Activated CD8-positive, alpha-beta memory T cell treated with anti-CD3 and anti-CD28 coated beads for 36 hours (primary cell): ENCODE measurements at regions not wholly inside any gene's neighbourhood (a gene's known extent, or its start where the extent isn't known, plus 50 kb on each side); places are given as distances from the start of the nearest gene placed in this dataset.

ENCODE experiments used
- CTCF ChIA-PET: fragments of 350-600 bp; sonication (Branson Sonifier 250); formaldehyde crosslinking; loops from one replicate; lab custom pipeline; 2021; ENCODE audit warnings: antibody characterized with exemption; lab: Charles Lee
- POLR2A ChIA-PET: fragments of 350-600 bp; sonication (Branson Sonifier 250); formaldehyde crosslinking; loops from one replicate; lab custom pipeline; 2021; ENCODE audit warnings: antibody characterized with exemption; lab: Charles Lee

DNA sequence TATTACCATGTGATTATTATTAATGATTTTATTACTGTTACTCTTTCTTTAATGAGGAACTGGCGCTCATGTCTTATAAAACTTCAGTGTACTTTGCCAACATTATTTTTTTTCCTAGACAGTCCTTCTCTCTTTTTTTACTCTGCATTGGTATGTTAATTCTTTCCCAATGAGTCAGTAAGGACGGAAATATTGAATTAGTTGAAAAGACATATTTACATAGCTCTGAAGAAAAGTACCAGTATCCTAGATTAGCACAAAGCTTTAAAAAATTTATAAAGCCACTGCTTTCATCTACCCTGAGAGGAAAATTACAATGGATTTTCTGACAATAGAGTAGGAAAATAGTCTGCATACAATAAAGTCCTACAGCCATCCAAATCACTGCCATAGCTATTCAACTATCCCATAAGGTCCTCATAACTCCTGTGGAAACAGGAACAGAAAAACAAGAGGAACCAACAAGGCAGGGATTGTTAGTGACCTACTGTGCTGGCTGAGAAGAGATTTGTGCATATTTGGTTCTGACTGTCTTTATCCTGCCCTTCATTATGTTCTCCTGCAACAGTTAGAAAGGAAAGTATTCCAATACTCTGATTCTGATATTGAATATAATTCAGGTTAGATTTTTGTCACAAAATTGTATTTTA lies 314.4 kb downstream of the AASDHPPT start:
- CTCF ChIA-PET: no interaction called here
- POLR2A ChIA-PET: no interaction called here

DNA sequence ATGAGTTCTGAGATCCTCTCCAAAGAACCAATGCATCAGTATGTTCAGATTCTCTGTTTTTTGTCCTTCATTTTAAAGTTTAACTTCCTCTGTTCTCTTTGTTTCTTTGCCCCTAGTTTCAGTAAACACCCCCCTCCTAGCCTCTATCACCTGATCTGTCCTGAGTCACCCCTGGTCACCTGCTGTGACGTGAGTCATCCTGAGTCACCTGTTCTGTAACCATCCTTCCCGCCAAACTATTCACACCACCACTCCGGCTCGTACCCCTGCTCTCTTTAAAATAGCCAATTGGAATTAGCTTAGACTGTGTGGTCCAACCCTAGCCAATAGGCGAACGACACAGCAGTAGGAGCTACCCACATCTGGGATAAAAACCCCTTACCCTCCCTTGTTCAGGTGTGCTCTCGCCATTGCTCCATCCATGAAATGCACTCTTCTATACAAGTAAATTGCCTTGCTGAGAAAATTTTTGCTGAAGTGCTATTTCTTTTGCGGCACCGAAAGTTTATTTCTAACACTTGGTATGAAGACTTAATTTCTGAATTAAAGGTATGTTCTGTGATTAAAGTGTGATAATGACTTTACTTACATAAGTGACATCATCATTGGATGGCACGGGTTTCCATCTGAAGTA lies 318.4 kb downstream of the AASDHPPT start:
- POLR2A ChIA-PET: no interaction called here
- CTCF ChIA-PET: no interaction called here

DNA sequence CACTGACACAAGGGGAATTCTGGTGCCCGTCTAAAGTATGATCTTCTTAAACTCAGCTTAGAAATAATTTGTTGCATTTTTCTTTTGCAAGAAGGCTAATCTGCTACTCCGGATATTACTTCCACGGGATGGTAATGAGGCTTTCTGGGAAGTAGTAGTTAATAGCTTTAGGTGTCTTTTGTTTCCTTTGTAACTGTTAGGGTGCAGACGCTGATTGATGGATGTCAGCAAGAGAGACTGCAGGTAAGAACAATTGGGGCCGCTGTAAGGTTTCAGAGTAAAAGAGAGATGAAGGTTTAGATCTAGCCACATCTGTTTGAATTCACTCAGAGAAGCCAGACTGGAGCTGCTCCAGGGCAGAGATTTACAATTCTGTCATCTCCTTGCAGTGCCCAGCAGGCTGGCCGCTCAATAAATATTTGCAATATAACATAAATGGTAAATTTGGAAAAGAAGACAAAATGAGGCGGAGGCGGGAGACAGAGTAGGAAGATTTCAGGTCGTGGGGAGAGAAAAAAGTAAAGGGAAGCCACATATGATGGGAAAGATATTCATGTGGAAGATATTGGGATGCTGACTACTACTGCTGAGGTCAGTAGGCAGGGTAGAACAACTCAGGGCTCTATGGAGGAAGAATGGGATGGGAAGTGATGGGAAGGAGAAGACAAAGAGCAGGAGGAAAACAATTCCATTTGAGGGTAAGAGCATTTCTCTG lies 320.5 kb downstream of the AASDHPPT start:
- CTCF ChIA-PET: interaction anchor here (0.6 kb wide), 1 partner anchor 37 kb away, joined by 3 read pairs; no protein-coding TSS in a partner anchor
- POLR2A ChIA-PET: no interaction called here

DNA sequence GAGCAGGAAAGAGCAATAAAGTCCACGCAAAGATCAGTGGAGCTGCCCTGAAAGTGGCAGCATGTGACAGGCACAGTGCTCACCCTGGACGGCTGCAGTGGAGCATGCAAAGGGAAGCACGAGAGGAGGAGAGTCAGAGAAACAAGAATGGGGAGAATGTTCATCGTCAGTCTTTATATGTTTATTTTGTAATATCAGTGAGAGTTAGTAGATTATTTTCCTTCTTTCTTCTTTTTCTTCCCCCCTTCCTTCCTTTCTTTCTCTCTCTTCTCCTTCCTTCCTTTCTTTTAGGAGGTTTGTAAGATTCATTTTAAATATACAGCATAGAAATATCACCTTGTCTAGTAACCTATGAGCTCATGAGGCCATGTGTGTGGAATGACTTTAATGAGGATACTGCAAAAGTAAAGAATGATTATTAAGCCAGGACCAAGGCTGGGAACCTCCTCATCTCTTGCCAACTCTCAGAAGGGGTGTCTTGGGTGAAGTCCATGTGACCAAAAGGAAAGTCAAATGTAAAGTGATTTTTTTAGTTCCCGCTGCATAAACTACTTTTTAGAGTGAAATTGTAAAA lies 321.1 kb downstream of the AASDHPPT start:
- POLR2A ChIA-PET: no interaction called here
- CTCF ChIA-PET: no interaction called here

DNA sequence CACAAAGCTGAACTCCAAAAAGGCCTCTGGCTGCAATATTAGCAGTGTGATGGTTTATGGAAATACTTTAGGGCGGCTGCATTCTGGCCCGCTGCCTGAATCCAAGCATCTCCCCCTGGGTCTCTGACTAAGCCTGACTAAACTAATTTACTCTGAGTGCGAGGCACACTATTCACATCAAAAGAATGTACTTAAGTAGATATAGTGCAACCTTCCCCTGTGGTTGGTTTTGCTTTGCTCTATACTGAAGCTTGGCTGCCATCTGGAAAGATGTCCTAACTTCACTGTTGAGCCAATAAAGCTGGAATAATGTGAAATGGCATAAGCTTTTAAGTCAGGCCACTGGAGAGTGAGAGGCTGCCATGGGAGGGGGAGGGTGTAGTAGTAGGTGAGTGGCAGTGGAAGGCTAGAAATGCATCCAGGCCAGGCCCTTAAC lies 321.6 kb downstream of the AASDHPPT start:
- POLR2A ChIA-PET: no interaction called here
- CTCF ChIA-PET: no interaction called here

DNA sequence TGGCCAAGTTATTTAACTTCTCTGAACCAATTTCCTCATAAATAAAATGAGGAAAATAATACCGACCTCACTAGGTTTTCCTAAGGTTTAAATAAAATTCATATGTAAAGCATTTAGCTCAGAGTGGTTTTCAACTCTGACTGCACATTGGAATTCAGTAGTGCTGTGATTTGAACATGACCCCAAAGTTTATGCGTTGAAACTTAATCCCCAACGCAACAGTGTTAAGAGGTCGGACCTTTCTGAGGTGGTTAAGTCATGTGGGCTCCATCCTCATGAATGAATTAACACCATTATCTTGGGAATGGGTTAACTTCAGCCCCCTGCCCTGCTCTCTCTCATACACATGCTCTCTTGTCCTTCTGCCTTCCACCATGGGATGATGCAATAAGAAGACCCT lies 322.2 kb downstream of the AASDHPPT start:
- POLR2A ChIA-PET: no interaction called here
- CTCF ChIA-PET: no interaction called here

DNA sequence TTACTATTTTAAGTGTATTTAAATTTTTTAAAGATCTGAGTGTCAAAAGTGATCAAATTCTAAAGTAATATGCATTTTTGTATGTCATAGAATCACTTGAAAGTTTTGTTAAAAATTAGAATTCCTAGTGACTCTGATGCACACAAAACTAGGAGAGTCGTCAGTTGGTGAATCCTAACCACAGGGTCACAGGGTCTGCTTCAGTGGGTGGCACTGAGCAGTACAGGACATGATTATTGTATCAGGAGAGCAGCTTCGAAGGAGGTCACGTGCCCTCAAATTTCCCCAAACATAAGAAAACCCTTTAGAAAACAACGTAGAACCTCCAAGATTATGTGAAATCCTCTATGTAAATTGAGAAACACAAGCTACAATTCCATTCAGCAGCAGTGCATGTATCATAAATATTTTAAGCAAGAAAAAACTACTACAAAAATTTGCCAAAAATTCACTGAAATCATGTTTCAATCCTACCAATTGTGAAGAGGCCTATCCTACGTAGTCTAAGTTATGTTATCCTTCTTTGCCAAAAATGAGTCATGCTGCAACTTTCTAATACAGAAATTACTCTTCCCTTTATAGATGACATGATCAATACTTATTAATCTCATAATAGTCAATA lies 323.6 kb downstream of the AASDHPPT start:
- CTCF ChIA-PET: no interaction called here
- POLR2A ChIA-PET: no interaction called here

DNA sequence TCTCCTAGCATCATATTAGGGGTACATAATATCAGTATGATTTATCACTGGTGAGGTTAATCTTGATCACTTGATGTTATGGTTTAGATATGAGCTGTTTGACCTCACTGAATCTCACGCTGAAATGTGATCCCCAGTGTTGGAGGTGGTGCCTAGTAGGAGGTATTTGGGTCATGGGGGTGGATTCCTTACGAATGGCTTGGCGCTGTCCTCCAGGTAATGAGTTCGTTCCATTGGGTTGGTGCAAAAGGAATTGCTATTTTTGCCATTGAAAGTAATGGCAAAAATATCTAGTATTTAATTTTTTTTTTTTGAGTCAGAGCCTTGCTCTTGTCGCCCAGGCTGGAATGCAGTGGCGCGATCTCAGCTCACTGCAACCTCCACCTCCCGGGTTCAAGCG lies 326.3 kb downstream of the AASDHPPT start:
- POLR2A ChIA-PET: no interaction called here
- CTCF ChIA-PET: no interaction called here

DNA sequence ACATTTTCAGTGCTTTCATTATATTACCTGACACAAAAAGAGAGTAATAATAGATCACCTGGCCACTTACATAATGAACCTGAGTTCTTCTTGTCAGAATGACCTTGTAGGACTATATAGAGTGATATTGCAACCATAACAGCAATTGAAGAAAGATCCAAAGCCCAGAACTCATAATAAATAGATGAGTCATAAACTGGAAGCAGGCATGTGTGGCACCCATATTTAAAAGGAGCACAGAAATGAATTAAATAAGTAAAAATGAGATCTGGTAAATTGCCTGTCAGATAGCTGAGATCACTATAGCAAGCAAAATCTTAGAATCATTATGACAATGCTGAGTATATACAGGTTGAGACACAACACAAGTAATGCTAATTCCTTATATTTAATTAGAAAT lies 331.8 kb downstream of the AASDHPPT start:
- POLR2A ChIA-PET: no interaction called here
- CTCF ChIA-PET: no interaction called here

DNA sequence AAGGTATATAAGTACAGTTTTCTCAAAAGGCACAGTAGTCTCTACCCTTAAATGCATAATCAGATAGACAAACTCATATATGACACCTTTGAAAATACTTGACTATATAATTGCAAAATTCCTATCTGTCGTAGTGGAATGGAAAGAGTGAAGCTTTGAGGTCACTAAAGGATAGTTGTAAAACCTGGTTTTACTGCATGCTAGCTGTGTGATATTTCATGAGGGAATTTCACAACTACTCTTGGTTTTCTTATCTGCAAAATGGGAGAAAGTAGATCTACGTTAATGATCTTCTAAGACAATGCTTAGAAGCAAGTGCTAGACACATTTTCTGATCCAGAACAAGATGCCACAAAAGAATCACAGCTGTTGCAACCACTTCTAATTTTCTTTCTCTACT lies 332.2 kb downstream of the AASDHPPT start:
- CTCF ChIA-PET: no interaction called here
- POLR2A ChIA-PET: no interaction called here

DNA sequence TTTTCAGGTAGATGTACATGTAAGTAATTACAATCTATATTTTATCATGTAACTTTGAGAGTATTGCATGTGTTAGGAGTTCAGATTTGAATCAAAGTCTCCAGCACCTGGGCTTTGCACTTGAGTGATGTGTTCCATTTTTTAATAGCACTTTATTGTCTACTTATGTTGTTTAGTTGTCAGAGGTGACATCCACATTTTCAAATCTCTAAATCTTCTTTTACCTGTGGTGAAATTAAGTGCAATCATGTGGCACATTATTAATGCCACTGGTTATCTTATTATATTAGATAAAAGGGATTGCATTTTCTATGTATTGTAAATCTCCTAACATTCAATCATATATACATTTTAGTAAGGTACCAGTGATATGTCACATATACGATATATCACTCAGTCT lies 333.4 kb downstream of the AASDHPPT start:
- ChIA-PET CTCF (no interaction called here), POLR2A (no interaction called here)

DNA sequence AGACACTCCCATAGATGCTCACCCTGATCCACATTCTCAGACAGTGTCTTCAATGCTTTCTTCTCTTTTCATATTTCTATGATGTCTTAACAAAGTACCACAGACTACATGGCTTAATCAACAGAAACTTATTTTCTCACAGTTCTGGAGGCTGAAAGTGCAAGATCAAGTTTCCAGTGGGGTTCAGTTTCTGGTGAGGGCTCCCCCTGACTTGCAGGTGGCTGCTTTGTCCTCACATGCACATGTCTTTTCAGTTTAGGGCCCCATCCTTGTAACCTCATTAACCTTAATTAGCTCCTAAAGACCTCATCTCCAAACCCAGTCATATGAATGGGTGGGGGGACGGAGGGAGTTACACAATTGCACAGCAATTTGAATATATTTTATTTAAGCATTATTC lies 335.8 kb downstream of the AASDHPPT start:
- POLR2A ChIA-PET: no interaction called here
- CTCF ChIA-PET: no interaction called here

DNA sequence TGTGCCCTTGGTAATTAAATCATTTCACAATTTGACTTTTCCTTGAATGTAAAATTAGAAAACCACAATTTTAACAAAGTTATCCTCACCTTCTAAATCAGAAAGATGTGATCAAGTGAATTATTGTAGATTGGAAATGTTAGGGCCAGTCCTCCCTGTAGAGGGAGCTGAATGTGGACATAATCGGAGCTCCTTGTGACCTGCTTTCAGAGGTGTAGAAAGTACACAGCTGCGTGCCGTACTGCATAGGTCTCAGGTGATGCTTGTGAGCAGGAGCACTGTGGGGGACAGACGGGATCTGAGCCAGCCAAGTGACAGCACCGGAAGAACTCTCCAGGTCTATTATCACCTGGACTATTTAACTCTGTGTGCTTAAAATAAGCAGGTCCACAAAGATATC lies 338.0 kb downstream of the AASDHPPT start:
- ChIA-PET CTCF (no interaction called here), POLR2A (no interaction called here)

DNA sequence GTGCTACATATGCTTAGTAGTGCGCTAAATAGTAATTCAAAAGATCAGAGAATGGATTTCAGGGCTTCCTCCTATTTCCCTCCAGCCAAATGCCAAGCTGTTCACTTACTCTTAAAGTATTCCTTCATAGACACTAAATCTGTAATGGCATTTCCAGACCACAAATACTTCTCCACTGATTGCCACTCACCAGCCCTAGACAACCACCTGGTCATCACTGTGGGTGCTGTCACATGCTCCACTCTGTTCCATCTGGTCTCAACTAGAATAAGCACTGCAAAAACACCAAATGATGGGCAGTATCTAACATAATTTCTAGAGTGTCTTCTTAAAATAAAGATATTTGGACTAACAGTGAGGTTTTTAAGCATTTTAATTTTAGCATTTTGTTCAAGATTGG lies 341.3 kb downstream of the AASDHPPT start:
- CTCF ChIA-PET: no interaction called here
- POLR2A ChIA-PET: no interaction called here

DNA sequence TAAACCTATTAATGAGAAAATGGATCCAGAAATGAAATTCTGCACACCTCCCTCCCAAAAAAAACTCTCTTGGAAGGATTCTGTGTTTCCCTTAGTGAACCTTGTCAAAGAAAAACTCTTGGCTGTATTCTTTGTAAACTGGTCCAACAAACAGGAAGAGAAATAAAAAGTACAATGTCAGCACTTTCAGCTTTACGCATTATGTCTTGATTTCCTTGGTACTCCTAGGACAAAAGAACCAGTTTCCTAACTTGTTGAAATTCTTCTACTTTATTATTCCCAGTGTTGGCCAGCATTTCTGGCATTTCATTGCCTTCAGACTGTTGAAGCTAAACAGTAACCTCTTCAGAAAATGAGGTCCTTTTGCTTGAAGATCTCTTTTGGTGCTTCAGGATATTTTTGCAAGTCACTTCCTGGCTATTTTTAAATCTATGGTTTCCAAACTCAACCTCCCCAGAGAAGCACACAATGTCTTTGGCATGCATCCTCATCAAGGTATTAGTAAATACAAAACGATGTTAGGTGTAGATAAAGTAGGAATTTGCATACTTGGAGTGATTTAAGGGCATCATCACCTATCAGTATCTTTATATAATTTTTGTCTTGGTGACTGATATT lies 342.7 kb downstream of the AASDHPPT start:
- POLR2A ChIA-PET: no interaction called here
- CTCF ChIA-PET: no interaction called here

DNA sequence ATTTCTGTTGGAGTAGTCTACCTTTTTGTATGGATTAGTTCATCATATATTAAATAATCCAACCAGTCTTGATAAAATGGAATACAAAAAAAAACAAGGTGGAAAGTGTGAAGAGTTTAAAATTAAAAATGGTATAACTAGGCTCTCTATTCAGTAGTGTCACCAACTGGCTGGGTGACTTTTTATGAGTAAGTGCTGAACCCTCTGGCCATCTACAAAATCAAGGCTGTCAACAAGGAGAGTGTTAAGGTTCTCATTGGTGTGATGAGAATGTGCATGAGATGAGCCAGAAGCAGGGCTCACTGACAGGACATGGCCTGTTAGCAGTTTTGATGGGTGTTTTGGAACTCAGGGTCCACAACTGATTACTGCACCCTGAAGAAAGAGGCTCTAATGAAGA lies 343.2 kb downstream of the AASDHPPT start:
- CTCF ChIA-PET: no interaction called here
- POLR2A ChIA-PET: no interaction called here

DNA sequence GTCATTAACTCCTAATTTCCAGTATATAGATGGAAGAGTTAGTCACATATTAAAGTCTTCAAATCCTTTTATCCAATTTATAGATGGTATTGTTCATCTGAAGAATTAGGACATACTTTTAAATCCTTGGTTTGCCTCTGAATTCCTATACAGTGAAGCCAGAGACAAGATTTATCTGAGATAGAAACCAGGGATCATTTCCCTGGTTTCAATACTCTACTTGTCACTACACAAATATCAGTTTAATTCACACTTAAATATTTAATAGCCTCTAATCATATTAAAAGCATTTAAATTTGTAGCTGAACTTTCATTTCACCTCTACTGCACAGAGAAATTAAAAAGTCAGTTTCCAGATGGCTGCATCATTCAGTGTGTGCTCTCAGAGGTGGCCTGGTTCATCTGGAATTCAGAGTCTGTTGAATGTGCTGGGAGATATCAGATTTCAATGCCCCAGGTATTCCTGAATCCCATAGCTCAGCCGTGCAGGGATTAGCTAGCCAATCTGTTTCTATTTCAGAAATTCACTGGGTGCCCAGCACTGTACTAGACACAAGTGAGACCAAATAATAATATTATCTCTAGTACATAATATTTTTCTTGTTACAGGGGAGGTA lies 344.3 kb downstream of the AASDHPPT start:
- ChIA-PET CTCF (no interaction called here), POLR2A (no interaction called here)

DNA sequence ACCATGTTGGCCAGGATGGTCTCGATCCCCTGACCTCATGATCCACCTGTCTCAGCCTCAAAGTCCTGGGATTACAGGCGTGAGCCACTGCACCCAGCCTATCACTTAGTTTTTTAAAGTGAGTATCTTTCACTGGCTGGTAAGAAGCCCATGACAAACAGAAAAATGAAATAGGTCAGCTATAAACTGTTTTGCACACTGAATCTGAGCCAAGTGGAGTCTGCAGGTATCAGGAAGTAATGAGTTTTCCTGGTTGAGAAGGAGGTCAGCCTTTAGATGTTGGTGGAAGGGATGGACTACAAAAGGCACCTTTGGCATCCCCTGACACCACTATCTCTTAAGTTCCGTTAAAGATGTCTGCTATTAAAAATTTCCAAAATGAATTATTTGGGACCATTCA lies 345.1 kb downstream of the AASDHPPT start:
- POLR2A ChIA-PET: no interaction called here
- CTCF ChIA-PET: no interaction called here

DNA sequence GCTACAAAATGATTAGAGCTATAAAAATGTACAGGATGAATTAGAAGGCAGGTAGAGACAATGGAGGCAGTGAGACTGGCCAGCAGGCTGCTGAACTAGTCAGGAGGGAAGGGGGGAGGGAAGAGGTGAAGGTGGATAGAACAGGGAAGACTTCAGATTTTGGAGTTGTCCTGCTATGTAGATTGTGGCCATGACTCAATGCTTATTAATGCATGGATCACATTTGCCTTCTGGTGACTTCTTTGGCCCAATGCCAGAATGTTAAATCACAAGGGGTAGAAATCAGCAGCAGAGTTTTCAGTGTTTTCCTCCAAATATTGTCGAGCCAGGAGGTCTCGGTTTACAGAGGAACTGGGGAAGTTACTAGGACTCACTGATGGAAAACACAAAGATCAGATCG lies 346.6 kb downstream of the AASDHPPT start:
- CTCF ChIA-PET: no interaction called here

More for the DNA sequence above, 346.6 kb downstream of the AASDHPPT start:
- POLR2A ChIA-PET: no interaction called here
